ENCODE measurements at regions not wholly inside any gene's neighbourhood (a gene's known extent, or its start where the extent isn't known, plus 50 kb on each side); places are given as distances from the start of the nearest gene placed in this dataset.
A peak's percentile ranks its signal among the peaks of the same experiment; 100 is the strongest.
"Not testable (repeated sequence)": the region's sequence is repeated elsewhere in the genome, so short reads cannot be mapped to it uniquely, and the experiment has no call there.

GRCh38 chr5:34179453-34180190 lies 136.6 kb upstream of the C1QTNF3 start:
- H3K9me3 Mint-ChIP-seq; ATAC-seq; POLR2A ChIA-PET; H3K4me3 Mint-ChIP-seq; H3K27me3 Mint-ChIP-seq (ENCODE audit: low read depth); CTCF ChIA-PET; DNase-seq (ENCODE audit: low spot score); H3K4me1 Mint-ChIP-seq: not testable (repeated sequence)
- Mint-ChIP-seq H3K27ac (peak overlapping the region; percentile 87; the same call in 1 of the 2 replicates), H3K36me3 (peaks cover 33% of the 10 kb centered on the region)

GRCh38 chr5:34180225-34180624 lies 137.2 kb upstream of the C1QTNF3 start:
- CTCF ChIA-PET, ATAC-seq: not testable (repeated sequence)

GRCh38 chr5:34180940-34181614 lies 138.1 kb upstream of the C1QTNF3 start:
- DNase-seq (ENCODE audit: low spot score); H3K4me1 Mint-ChIP-seq; H3K4me3 Mint-ChIP-seq; H3K27ac Mint-ChIP-seq; ATAC-seq; CTCF ChIA-PET; H3K27me3 Mint-ChIP-seq (ENCODE audit: low read depth); H3K9me3 Mint-ChIP-seq; POLR2A ChIA-PET: not testable (repeated sequence)
- peaks cover 21% of the 10 kb centered on the region for H3K36me3 Mint-ChIP-seq

More at GRCh38 chr5:34180225-34180624, 137.2 kb upstream of the C1QTNF3 start:
- DNase-seq (ENCODE audit: low spot score); H3K4me1 Mint-ChIP-seq; H3K27ac Mint-ChIP-seq; H3K9me3 Mint-ChIP-seq; H3K4me3 Mint-ChIP-seq; POLR2A ChIA-PET; H3K27me3 Mint-ChIP-seq (ENCODE audit: low read depth): not testable (repeated sequence)
- peaks cover 29% of the 10 kb centered on the region for H3K36me3 Mint-ChIP-seq

- POLR2A ChIA-PET; H3K27ac Mint-ChIP-seq; CTCF ChIA-PET; H3K4me1 Mint-ChIP-seq; ATAC-seq; H3K4me3 Mint-ChIP-seq; DNase-seq (ENCODE audit: low spot score): not testable (repeated sequence)
- Mint-ChIP-seq H3K9me3 (peaks cover 14% of the 10 kb centered on the region), H3K36me3 (peaks cover 27% of the 10 kb centered on the region), H3K27me3 (ENCODE audit: low read depth) (peaks cover 20% of the 10 kb centered on the region)
Observed at GRCh38 chr5:34185005-34185404, 142.0 kb upstream of the C1QTNF3 start.

- H3K27ac Mint-ChIP-seq; CTCF ChIA-PET; H3K4me1 Mint-ChIP-seq; POLR2A ChIA-PET; H3K4me3 Mint-ChIP-seq; DNase-seq (ENCODE audit: low spot score); ATAC-seq: not testable (repeated sequence)
- Mint-ChIP-seq H3K36me3 (peaks cover 27% of the 10 kb centered on the region), H3K9me3 (peaks cover 15% of the 10 kb centered on the region), H3K27me3 (ENCODE audit: low read depth) (peaks cover 20% of the 10 kb centered on the region)
Observed at GRCh38 chr5:34185572-34185971, 142.6 kb upstream of the C1QTNF3 start.

- Mint-ChIP-seq H3K27me3 (ENCODE audit: low read depth) (peaks cover 20% of the 10 kb centered on the region), H3K4me1 (peaks cover 11% of the 10 kb centered on the region), H3K9me3 (peaks cover 18% of the 10 kb centered on the region), H3K36me3 (peaks cover 30% of the 10 kb centered on the region)
- DNase-seq (ENCODE audit: low spot score); ATAC-seq; POLR2A ChIA-PET; H3K27ac Mint-ChIP-seq; CTCF ChIA-PET; H3K4me3 Mint-ChIP-seq: not testable (repeated sequence)
Observed at GRCh38 chr5:34186108-34186507, 143.1 kb upstream of the C1QTNF3 start.

GRCh38 chr5:34186865-34187264 lies 143.9 kb upstream of the C1QTNF3 start:
- H3K27me3 Mint-ChIP-seq (ENCODE audit: low read depth) = peaks cover 20% of the 10 kb centered on the region
- H3K4me1 Mint-ChIP-seq = peaks cover 18% of the 10 kb centered on the region
- POLR2A ChIA-PET; ATAC-seq; DNase-seq (ENCODE audit: low spot score); H3K27ac Mint-ChIP-seq; H3K4me3 Mint-ChIP-seq; CTCF ChIA-PET: not testable (repeated sequence)
- peaks cover 18% of the 10 kb centered on the region for H3K9me3 Mint-ChIP-seq
- peaks cover 36% of the 10 kb centered on the region for H3K36me3 Mint-ChIP-seq

- CTCF ChIA-PET = not testable (repeated sequence)
Observed at GRCh38 chr5:34187441-34187840, 144.4 kb upstream of the C1QTNF3 start.

More at GRCh38 chr5:34187441-34187840, 144.4 kb upstream of the C1QTNF3 start:
- H3K36me3 Mint-ChIP-seq = peaks cover 34% of the 10 kb centered on the region
- POLR2A ChIA-PET; H3K4me3 Mint-ChIP-seq; ATAC-seq; H3K27ac Mint-ChIP-seq; DNase-seq (ENCODE audit: low spot score): not testable (repeated sequence)
- peaks cover 23% of the 10 kb centered on the region for H3K4me1 Mint-ChIP-seq
- peaks cover 18% of the 10 kb centered on the region for H3K9me3 Mint-ChIP-seq
- peaks cover 20% of the 10 kb centered on the region for H3K27me3 Mint-ChIP-seq (ENCODE audit: low read depth)
